ENCODE measurements at regions not wholly inside any gene's neighbourhood (a gene's known extent, or its start where the extent isn't known, plus 50 kb on each side); places are given as distances from the start of the nearest gene placed in this dataset.

DNA sequence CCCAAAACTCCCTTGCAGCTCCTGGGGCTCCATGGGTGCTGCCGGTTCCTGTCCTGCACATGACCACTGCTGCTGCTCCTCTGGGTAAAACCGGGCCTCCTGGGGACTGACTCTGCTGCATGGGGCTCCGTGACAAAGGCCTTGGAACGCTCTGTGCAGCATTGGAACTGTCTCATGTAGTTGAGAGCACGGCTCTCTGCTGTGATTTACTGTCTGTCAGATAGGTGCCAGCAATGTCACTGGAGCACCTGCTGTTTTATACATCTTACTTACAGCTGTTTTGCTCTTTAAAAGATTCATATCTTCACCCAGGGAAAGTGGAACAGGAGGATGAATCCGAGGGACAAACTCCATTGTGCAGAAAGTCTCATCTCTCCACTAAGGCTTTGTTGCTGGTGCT is 138.1 kb downstream of the YIPF5 start:
- TF ChIP-seq CTCF (IDR thresholded peaks at IDR 0.05 in 8 of 11, conservative IDR thresholded peaks at IDR 0.05 in 3 of 11), result no peak
- no peak for TF ChIP-seq POLR2AphosphoS5 (IDR thresholded peaks at IDR 0.05)
- no peak for TF ChIP-seq POLR2A (IDR thresholded peaks at IDR 0.05)
